Erythroblast (primary cell): ENCODE measurements at regions not wholly inside any gene's neighbourhood (a gene's known extent, or its start where the extent isn't known, plus 50 kb on each side); places are given as distances from the start of the nearest gene placed in this dataset.

Experiments used
- GATA1 ChIP-seq: IDR thresholded peaks from 2 replicates; pipeline ENCODE4 v1.6.1; 2011; ENCODE audit warnings: low read depth, mild to moderate bottlenecking, control low read depth, low read length, moderate library complexity
- POLR2A ChIP-seq: IDR thresholded peaks from 2 replicates; pipeline ENCODE4 v1.6.1; 2011; ENCODE audit warnings: mild to moderate bottlenecking, low read length

- no peak for TF ChIP-seq POLR2A
- TF ChIP-seq GATA1: no peak
These were observed 72.7 kb upstream of the NETO1 start for GRCh38 chr18:72940509-72940908.
